Smooth muscle cell (in vitro differentiated cells): ENCODE measurements at regions not wholly inside any gene's neighbourhood (a gene's known extent, or its start where the extent isn't known, plus 50 kb on each side); places are given as distances from the start of the nearest gene placed in this dataset.
"Not testable (repeated sequence)": the region's sequence is repeated elsewhere in the genome, so short reads cannot be mapped to it uniquely, and the experiment has no call there.

Experiments used
- DNase-seq: peaks from one replicate; lab custom pipeline; 2025; ENCODE audit not compliant: unreplicated experiment; lab: John Stamatoyannopoulos, UW
- H2AFZ ChIP-seq: fragments of 200-600 bp; sonication (generic); 2 replicates; pipeline ENCODE4 v1.6.0; 2016; ENCODE audit warnings: antibody characterized with exemption, low read depth, mild to moderate bottlenecking
- H3F3A ChIP-seq: fragments of 200-600 bp; sonication (generic); 2 replicates; pipeline ENCODE4 v1.6.0; 2017; ENCODE audit warnings: antibody characterized with exemption, low read depth
- H3K27ac ChIP-seq: fragments of 200-600 bp; sonication (generic); 2 replicates; pipeline ENCODE4 v1.5.1; 2016; ENCODE audit warnings: low read depth, mild to moderate bottlenecking
- H3K27me3 ChIP-seq: fragments of 200-600 bp; sonication (generic); 2 replicates; pipeline ENCODE4 v1.6.1; 2016; ENCODE audit warnings: low read depth, mild to moderate bottlenecking
- H3K36me3 ChIP-seq: fragments of 200-600 bp; sonication (generic); 2 replicates; pipeline ENCODE4 v1.5.1; 2016; ENCODE audit warnings: low read depth
- H3K4me1 ChIP-seq: fragments of 200-600 bp; sonication (generic); 2 replicates; pipeline ENCODE4 v1.5.1; 2016; ENCODE audit warnings: low read depth
- H3K4me2 ChIP-seq: fragments of 200-600 bp; sonication (generic); 2 replicates; pipeline ENCODE4 v1.6.0; 2016; ENCODE audit warnings: mild to moderate bottlenecking
- H3K4me3 ChIP-seq: fragments of 200-600 bp; sonication (generic); 2 replicates; pipeline ENCODE4 v1.5.1; 2016; ENCODE audit warnings: mild to moderate bottlenecking
- H3K79me2 ChIP-seq: fragments of 200-600 bp; sonication (generic); 2 replicates; pipeline ENCODE4 v1.6.0; 2016; ENCODE audit warnings: low read depth, mild to moderate bottlenecking
- H3K9ac ChIP-seq: fragments of 200-600 bp; sonication (generic); 2 replicates; pipeline ENCODE4 v1.6.0; 2016; ENCODE audit warnings: low read depth
- H3K9me3 ChIP-seq: fragments of 200-600 bp; sonication (generic); replicated peaks from 2 replicates; pipeline ENCODE4 v1.5.1; 2016; ENCODE audit warnings: low read depth
- H4K20me1 ChIP-seq: fragments of 200-600 bp; sonication (generic); 2 replicates; pipeline ENCODE4 v1.6.0; 2016; ENCODE audit warnings: low read depth
- WGBS: methylation state at CpG from one replicate; pipeline ENCODE4 v1.1.7; 2016; ENCODE audit warnings: low lambda C conversion rate; 5-methylcytosine and 5-hydroxymethylcytosine counted together
- TF ChIP-seq, protein P1 (sequence below): fragments of 200-600 bp; sonication (generic); IDR thresholded peaks from 2 replicates; pipeline ENCODE4 v1.5.1; 2017; ENCODE audit warnings: borderline replicate concordance, mild to moderate bottlenecking, antibody characterized with exemption; ENCODE audit not compliant: insufficient read depth, poor library complexity, severe bottlenecking

GRCh38 chr4:94131212-94131611 lies 76.5 kb upstream of the SMARCAD1 start:
- Histone ChIP-seq H3K79me2 (no peaks in the 10 kb centered on the region), H3K9me3 (no peaks in the 10 kb centered on the region), H3K4me2 (no peak overlapping the region), H3K27me3 (no peaks in the 10 kb centered on the region), H4K20me1 (no peaks in the 10 kb centered on the region), H3F3A (no peaks in the 10 kb centered on the region), H3K4me3 (no peak overlapping the region), H3K4me1 (no peaks in the 10 kb centered on the region), H3K27ac (no peak overlapping the region), H3K9ac (no peak overlapping the region), H3K36me3 (no peaks in the 10 kb centered on the region), H2AFZ (no peak overlapping the region)
- DNase-seq: no peak
- WGBS: 74% methylated on average over 5 of the region's 5 CpGs
- TF ChIP-seq, protein P1, sequence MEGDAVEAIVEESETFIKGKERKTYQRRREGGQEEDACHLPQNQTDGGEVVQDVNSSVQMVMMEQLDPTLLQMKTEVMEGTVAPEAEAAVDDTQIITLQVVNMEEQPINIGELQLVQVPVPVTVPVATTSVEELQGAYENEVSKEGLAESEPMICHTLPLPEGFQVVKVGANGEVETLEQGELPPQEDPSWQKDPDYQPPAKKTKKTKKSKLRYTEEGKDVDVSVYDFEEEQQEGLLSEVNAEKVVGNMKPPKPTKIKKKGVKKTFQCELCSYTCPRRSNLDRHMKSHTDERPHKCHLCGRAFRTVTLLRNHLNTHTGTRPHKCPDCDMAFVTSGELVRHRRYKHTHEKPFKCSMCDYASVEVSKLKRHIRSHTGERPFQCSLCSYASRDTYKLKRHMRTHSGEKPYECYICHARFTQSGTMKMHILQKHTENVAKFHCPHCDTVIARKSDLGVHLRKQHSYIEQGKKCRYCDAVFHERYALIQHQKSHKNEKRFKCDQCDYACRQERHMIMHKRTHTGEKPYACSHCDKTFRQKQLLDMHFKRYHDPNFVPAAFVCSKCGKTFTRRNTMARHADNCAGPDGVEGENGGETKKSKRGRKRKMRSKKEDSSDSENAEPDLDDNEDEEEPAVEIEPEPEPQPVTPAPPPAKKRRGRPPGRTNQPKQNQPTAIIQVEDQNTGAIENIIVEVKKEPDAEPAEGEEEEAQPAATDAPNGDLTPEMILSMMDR: no peak

DNA sequence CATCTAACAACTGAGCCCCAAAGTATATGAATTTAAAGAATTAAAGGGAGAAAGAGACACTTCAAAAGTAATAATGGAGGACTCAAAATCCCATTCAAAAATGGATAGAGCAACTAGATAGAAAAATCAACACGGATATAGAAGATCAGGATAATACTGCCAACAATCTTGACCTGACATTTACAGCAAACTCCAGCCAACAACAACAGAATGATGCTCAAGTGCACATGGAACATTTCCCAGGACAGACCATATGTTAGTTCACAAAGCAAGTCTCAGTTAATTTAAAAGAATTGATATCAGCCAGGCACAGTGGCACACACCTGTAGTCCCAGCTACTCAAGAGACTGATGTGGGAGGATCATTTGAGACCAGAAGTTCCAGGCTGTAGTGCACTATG lies 72.0 kb upstream of the SMARCAD1 start:
- WGBS: 87% methylated on average over 1 of the region's 1 CpG
- Histone ChIP-seq H3K9ac (no peak overlapping the region), H2AFZ (no peak overlapping the region), H3K9me3 (no peaks in the 10 kb centered on the region), H4K20me1 (no peaks in the 10 kb centered on the region), H3F3A (no peaks in the 10 kb centered on the region), H3K79me2 (no peaks in the 10 kb centered on the region), H3K4me3 (no peak overlapping the region), H3K27me3 (no peaks in the 10 kb centered on the region), H3K4me1 (no peaks in the 10 kb centered on the region), H3K4me2 (no peak overlapping the region), H3K36me3 (no peaks in the 10 kb centered on the region), H3K27ac (no peak overlapping the region)
- no peak for DNase-seq
- TF ChIP-seq, protein P1: no peak

GRCh38 chr4:94139931-94140612 lies 67.6 kb upstream of the SMARCAD1 start:
- TF ChIP-seq, protein P1: no peak
- H3K9me3 ChIP-seq: no peaks in the 10 kb centered on the region

GRCh38 chr4:94141001-94141400 lies 66.7 kb upstream of the SMARCAD1 start:
- no peak overlapping the region for H3K27ac ChIP-seq
- 90% methylated on average over 2 of the region's 2 CpGs for WGBS
- no peak overlapping the region for H3K4me3 ChIP-seq
- H3K27me3 ChIP-seq: no peaks in the 10 kb centered on the region
- H3K4me1 ChIP-seq: no peaks in the 10 kb centered on the region
- H3K9me3 ChIP-seq: no peaks in the 10 kb centered on the region
- H4K20me1 ChIP-seq: no peaks in the 10 kb centered on the region
- no peaks in the 10 kb centered on the region for H3K36me3 ChIP-seq
- no peak for DNase-seq
- no peak overlapping the region for H3K9ac ChIP-seq
- no peaks in the 10 kb centered on the region for H3K79me2 ChIP-seq
- TF ChIP-seq, protein P1: no peak
- no peak overlapping the region for H2AFZ ChIP-seq
- no peaks in the 10 kb centered on the region for H3F3A ChIP-seq
- H3K4me2 ChIP-seq: no peak overlapping the region

More at GRCh38 chr4:94139931-94140612, 67.6 kb upstream of the SMARCAD1 start:
- no peaks in the 10 kb centered on the region for H3K4me1 ChIP-seq
- DNase-seq: no peak
- H3K79me2 ChIP-seq: no peaks in the 10 kb centered on the region
- no peak overlapping the region for H3K4me2 ChIP-seq
- no peaks in the 10 kb centered on the region for H3K27me3 ChIP-seq
- H3K27ac ChIP-seq: no peak overlapping the region
- WGBS: 89% methylated on average over 11 of the region's 11 CpGs
- H2AFZ ChIP-seq: no peak overlapping the region
- H3K36me3 ChIP-seq: no peaks in the 10 kb centered on the region
- no peak overlapping the region for H3K9ac ChIP-seq
- no peak overlapping the region for H3K4me3 ChIP-seq
- H4K20me1 ChIP-seq: no peaks in the 10 kb centered on the region
- H3F3A ChIP-seq: no peaks in the 10 kb centered on the region

DNA sequence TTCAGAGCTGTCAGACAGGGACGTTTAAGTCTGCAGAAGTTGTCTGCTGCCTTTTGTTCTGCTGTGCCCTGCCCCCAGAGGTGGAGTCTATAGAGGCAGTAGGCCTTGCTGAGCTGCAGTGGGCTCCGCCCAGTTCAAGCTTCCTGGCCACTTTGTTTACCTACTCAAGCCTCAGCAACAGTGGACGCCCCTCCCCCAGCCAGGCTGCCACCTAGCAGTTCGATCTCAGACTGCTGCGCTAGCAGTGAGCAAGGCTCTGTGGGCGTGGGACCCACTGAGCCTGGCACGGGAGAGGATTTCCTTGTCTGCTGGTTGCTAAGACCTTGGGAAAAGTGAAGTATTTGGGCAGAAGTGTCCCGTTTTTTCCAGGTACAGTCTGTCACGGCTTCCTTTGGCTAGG lies 59.6 kb upstream of the SMARCAD1 start:
- not testable (repeated sequence) for H3K79me2 ChIP-seq, H3K27me3 ChIP-seq, H3K4me1 ChIP-seq, H3K27ac ChIP-seq, H3K9ac ChIP-seq, H3K36me3 ChIP-seq, H4K20me1 ChIP-seq, H3K9me3 ChIP-seq, H3F3A ChIP-seq, DNase-seq
- Histone ChIP-seq H3K4me2 (peak overlapping the region; percentile 65), H2AFZ (peak overlapping the region; percentile 93), H3K4me3 (peak overlapping the region; percentile 23)
- WGBS: 17% methylated on average over 9 of the region's 9 CpGs
